DLD1 (cell line): ENCODE measurements at regions not wholly inside any gene's neighbourhood (a gene's known extent, or its start where the extent isn't known, plus 50 kb on each side); places are given as distances from the start of the nearest gene placed in this dataset.
"Not testable (repeated sequence)": the region's sequence is repeated elsewhere in the genome, so short reads cannot be mapped to it uniquely, and the experiment has no call there.

Experiments
- in situ Hi-C: cut with HindIII; loops from 2 replicates; pipeline ENCODE4 v1.10.0; 2017; ENCODE audit warnings: low sequenced_read_pairs

DNA sequence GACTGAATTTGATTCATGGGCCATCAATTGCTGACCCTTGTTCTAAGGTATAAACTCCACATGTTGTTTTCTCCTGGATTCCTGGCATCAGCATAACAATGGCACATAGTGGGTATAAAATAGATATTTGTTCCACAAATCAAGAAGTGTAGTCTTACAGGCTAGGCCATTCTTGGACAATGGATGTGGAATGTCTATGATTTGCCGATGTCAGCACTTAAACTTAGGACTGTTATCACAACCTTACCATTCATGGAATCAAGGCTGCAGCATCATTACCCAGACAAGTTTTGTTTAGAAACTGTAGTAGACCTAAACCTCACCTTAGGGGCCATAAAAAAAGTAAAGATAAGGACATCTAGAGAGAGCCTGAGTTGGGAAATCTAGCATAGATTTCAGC is 680.0 kb downstream of the BRINP1 start:
- in situ Hi-C loops: no loop called here

DNA sequence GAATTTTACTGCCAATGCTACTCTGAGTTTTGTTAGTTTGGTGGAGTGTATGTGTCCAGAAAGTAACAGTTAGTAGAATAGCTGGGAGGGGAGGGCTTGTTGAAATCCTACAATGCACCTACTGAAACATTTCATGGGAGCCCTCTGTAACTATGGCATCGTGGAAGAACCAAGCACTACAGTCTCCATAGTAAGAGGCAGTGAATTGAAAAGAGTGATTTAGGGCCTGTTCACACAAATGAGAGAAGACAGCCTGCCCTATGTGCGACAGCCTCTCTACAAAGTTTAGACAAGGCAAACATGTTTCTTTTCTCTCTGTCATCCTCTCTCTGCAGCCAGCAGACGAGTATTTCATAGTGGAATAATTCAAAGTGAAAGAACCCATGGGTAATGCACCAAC is 676.6 kb downstream of the BRINP1 start:
- in situ Hi-C loops: no loop called here

GRCh38 chr9:118693645-118694044 is 675.6 kb downstream of the BRINP1 start:
- in situ Hi-C loops: no loop called here

GRCh38 chr9:118695249-118695648 is 674.0 kb downstream of the BRINP1 start:
- in situ Hi-C loops: not testable (repeated sequence)

DNA sequence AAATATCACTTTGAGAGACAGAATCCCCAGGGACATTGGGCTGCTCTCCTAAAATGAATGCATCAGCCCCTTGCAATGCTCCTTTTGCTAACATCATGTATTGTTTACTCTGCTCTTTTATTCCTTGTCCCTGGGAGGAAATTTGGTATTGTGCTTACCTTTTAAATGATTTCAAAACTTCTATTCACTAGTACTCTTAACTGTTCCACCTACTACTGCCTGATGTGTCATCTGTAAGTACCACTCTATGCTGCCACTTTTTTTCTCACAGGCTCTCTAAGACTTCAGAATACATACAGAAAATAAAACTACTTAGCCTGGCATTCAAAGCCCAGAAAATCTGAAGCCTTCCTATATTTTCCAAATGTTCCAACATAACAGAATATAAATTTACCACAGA is 667.2 kb downstream of the BRINP1 start:
- in situ Hi-C loops: no loop called here

- in situ Hi-C loops: no loop called here
Observed at GRCh38 chr9:118711843-118712242, 657.4 kb downstream of the BRINP1 start.

DNA sequence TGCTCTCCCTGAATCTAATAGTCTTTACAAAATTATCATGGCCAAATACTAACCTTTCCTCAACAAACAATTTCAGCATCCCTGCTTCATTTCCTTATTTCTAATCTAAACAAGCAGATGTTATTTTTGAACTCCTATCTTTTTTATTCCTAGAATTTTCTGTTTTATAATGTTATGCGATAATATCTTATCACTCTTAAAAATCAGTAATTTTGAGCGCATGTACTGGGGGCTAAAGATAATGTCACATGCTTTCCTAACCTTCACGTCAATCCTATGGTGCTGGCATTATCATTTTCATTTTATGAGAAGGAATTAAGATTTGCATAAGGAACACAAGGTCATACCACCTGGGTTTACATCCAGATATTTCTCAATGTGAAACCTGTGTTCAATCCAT is 648.0 kb downstream of the BRINP1 start:
- in situ Hi-C loops: no loop called here

GRCh38 chr9:118721923-118722322 is 647.3 kb downstream of the BRINP1 start:
- in situ Hi-C loops: no loop called here

DNA sequence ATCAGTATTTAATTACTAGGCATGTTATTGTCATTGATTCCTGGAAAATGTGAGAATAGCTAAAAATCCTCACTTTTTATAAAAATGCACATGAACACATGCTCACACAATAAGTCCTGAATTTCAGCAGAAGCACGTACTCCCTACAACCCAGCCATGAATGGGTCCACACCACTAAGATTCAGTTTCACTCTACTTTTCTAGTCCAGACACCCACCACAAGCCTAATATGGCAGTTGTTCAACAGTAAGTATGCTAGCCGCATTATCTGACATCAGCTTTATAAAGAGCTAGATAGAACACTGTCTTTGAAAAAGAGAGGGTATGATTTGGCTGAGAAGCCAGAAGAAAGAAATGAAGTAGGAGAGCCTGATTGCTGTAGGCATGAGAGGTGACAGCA is 639.3 kb downstream of the BRINP1 start:
- in situ Hi-C loops: no loop called here

- in situ Hi-C loops: no loop called here
Observed at GRCh38 chr9:118732998-118733397, 636.2 kb downstream of the BRINP1 start.

DNA sequence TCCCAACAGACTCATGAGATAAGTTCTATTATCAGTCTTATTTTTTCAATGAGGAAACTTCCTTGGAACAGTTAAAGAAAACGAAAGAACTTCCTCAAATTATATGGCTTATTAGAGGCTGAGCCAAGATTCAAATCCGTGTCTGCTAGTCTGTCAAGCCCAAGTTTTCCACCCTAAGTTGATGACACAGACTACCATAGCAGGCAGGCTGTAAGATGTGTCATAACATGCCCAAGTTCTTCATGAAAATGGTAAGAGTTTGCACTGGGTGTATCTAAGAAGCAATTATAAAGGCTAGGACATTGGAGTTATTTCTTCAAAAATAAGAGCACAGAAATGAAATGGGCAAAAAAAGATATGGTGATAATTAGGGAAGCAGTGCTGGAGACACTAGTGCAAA is 634.5 kb downstream of the BRINP1 start:
- in situ Hi-C loops: no loop called here

DNA sequence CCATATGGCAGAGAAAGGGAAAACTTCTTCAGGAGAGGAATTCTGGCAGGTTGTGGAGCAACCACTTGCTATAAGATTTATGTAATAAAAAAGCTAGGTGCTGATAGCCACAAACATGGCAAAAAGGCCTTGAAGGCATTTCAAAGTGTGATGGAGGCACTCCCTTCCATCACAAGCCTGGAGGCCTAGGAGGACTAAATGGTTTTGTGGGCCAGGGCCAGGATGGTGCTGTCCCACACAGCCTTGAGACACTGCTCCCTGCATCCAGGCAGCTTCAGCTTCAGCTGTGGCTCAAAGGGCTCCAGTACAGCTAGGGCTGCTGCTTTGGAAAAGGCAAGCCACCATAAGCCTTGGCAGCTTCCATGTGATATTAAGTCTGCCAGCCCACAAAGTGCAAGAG is 632.8 kb downstream of the BRINP1 start:
- in situ Hi-C loops: no loop called here

GRCh38 chr9:118751077-118751847 is 618.0 kb downstream of the BRINP1 start:
- in situ Hi-C loops: no loop called here

DNA sequence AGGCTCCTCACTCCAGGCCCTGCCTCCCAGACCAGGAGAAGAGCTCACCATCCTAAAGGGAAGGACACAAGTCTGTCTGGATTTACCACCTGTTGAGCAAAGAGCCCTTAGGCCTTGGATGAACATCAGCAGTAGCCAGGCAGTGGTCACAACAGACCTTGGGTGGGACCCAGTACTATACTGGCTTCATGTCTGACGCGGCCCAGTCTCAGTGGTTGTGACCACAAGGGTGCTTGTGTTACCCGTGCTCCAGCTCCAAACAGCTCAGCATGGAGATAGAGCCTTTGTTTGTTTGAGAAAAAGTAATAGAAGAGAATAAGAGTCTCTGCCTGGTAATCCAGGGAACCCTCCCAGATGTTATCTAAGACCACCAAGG is 617.4 kb downstream of the BRINP1 start:
- in situ Hi-C loops: no loop called here

GRCh38 chr9:118761016-118761790 is 608.0 kb downstream of the BRINP1 start:
- in situ Hi-C loops: no loop called here

DNA sequence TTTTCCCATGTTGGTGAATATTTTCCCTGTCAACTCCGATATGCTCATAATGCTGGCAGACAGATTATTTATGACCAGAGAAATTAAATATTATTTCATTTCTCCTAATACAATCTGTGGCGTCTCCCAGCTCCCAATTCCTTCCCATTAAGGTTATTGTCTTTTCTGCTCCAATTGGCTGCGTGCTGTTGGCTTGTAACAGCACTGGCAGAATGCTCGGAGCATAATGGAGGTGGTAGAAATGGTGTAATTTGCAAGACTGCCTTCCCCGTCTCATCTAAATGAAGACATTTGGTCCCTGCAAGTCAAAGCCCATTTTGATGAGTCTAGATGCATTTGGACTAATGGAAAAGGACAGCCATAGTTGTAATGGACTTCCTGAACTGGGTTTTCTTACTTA is 601.7 kb downstream of the BRINP1 start:
- in situ Hi-C loops: no loop called here

- in situ Hi-C loops: no loop called here
Observed at GRCh38 chr9:118782790-118783463, 586.3 kb downstream of the BRINP1 start.

DNA sequence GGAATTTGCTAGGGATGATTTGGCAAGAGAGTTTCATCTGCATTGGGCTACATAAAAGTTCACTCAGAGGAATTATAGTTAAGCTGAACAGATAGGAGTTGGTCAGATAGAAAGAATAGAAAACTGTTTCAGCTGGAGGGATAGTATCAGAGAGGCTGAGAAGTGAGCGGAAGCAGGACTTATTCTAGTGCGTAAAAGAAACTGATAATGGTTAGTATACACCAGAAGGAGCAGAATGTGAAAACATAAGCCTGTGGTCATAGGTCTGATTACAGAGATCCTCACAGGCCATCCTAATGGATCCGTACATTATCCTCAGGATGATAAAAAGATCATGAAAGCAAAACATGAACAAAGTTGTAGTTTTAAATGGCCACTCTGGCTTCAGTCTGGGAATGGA is 585.2 kb downstream of the BRINP1 start:
- in situ Hi-C loops: no loop called here

DNA sequence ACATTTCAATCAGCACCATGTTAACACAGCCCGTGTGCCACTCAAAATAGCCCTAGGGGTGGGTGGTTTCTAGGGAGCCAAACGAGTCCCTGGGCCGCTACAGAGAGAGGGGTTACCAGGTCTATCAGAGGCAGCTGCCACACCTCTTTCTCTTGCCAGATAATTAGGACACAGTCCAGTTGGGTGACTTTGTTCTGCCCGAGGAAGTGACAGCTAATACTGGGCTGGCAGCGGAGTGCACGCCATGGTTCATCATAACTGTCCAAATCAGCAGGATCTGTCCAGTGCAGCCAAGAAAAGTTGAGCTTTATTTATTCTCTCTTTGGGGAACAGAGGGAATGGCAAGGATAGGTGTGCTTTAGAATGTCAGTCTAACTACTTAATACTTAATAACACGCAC is 583.8 kb downstream of the BRINP1 start:
- in situ Hi-C loops: no loop called here

DNA sequence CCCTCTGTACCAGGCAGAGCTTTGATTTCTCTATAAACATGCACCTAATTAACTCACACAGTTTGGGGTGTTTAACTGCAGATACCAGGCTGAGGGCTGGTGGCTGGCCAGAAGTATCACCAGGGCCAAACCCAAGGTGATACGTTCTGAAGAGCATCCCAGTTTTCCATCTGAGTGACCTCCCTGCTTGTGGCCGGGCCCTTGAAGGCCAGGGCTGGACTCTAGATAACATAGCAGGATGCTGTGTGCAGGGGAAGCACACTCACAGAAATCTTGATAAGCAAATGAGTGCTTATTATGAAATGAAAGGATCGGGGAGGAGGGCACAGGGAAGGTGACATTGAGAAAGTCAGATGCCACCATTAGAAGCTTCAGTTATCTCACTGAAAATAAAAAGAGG is 582.4 kb downstream of the BRINP1 start:
- in situ Hi-C loops: no loop called here

DNA sequence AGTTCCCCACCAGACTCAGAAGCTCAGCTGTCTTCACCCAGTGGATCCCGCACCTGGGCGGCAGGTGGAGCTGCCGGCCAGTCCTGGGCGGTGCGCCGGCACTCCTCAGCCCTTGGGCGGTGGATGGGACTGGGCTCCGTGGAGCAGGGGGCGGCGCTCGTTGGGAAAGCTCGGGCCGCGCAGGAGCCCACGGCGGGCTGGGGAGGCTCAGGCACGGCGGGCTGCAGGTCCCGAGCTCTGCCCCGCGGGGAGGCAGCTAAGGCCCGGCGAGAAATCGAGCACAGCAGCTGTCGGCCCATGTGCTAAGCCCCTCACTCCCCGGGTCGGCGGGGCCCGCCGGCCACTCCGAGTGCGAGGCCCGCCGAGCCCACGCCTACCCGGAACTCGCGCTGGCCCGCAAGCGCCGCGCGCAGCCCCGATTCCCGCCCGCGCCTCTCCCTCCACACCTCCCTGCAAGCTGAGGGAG is 560.0 kb downstream of the BRINP1 start:
- in situ Hi-C loops: no loop called here

DNA sequence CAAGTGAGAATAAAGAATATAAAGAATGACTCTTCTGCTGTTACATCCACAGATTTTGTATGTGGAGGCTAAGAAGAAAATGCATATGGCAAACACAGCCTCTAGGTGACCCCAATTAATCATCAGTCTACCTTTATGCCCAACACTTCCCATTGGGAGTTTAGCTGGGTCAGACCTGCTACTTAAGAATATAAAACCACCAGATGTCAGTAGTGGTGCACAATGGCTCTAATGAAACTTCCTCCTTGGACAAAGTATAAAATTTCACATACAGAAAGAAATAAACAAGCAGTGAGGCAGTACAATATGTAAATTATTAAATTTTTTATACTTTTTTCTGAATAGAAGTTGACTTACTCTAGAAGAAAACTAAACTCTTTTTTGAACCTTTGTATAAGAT is 539.9 kb downstream of the BRINP1 start:
- in situ Hi-C loops: no loop called here
